GM19455 (cell line): ENCODE measurements at regions not wholly inside any gene's neighbourhood (a gene's known extent, or its start where the extent isn't known, plus 50 kb on each side); places are given as distances from the start of the nearest gene placed in this dataset.

Experiments
- ATAC-seq: cut with Tn5 transposase; IDR thresholded peaks from one replicate; pipeline ENCODE4 v1.9.1; 2021; ENCODE audit not compliant: unreplicated experiment

GRCh38 chr16:48105976-48106375 lies 49.8 kb downstream of the ABCC12 start:
- ATAC-seq = no peak

- ATAC-seq = no peak
These were observed 50.3 kb downstream of the ABCC12 start for GRCh38 chr16:48105456-48105855.

GRCh38 chr16:48103591-48103990 lies 52.2 kb downstream of the ABCC12 start:
- no peak for ATAC-seq

GRCh38 chr16:48102083-48103008 lies 53.4 kb downstream of the ABCC12 start:
- no peak for ATAC-seq

GRCh38 chr16:48101069-48101674 lies 54.6 kb downstream of the ABCC12 start:
- ATAC-seq = peak; percentile 75

GRCh38 chr16:48099455-48099854 lies 56.3 kb downstream of the ABCC12 start:
- no peak for ATAC-seq

- no peak for ATAC-seq
These were observed 57.3 kb downstream of the ABCC12 start for GRCh38 chr16:48098472-48098871.

- ATAC-seq = no peak
These were observed 64.7 kb downstream of the ABCC12 start for GRCh38 chr16:48091117-48091516.

- ATAC-seq = no peak
These were observed 66.6 kb downstream of the ABCC12 start for GRCh38 chr16:48089053-48089792.

- ATAC-seq = no peak
These were observed 68.2 kb downstream of the ABCC12 start for GRCh38 chr16:48087639-48088038.

- ATAC-seq = no peak
These were observed 69.4 kb downstream of the ABCC12 start for GRCh38 chr16:48086422-48086821.

- ATAC-seq = no peak
These were observed 70.1 kb downstream of the ABCC12 start for GRCh38 chr16:48085729-48086128.

GRCh38 chr16:48084826-48085225 lies 71.0 kb downstream of the ABCC12 start:
- no peak for ATAC-seq

GRCh38 chr16:48082516-48082915 lies 73.3 kb downstream of the ABCC12 start:
- ATAC-seq = no peak

GRCh38 chr16:48081656-48082055 lies 74.1 kb downstream of the ABCC12 start:
- no peak for ATAC-seq

GRCh38 chr16:48076455-48077012 lies 79.3 kb downstream of the ABCC12 start:
- ATAC-seq = no peak

- ATAC-seq = no peak
These were observed 80.4 kb downstream of the ABCC12 start for GRCh38 chr16:48075398-48075797.

- no peak for ATAC-seq
These were observed 88.4 kb downstream of the ABCC12 start for GRCh38 chr16:48067388-48067787.

- no peak for ATAC-seq
These were observed 90.8 kb downstream of the ABCC12 start for GRCh38 chr16:48064971-48065370.

- ATAC-seq = no peak
These were observed 93.1 kb downstream of the ABCC12 start for GRCh38 chr16:48062681-48063080.

- ATAC-seq = no peak
These were observed 95.9 kb downstream of the ABCC12 start for GRCh38 chr16:48059936-48060335.
